ENCODE measurements at regions not wholly inside any gene's neighbourhood (a gene's known extent, or its start where the extent isn't known, plus 50 kb on each side); places are given as distances from the start of the nearest gene placed in this dataset.

GRCh38 chr9:38294220-38294960 is 98.1 kb upstream of the ALDH1B1 start:
- no peak overlapping the region for H3K27ac ChIP-seq
- TF ChIP-seq ZFX (IDR thresholded peaks at IDR 0.05), result no peak
- TF ChIP-seq CTCF (conservative IDR thresholded peaks at IDR 0.05), result no peak

GRCh38 chr9:38293022-38293421 is 99.5 kb upstream of the ALDH1B1 start:
- TF ChIP-seq CTCF (conservative IDR thresholded peaks at IDR 0.05) (no peak), ZFX (IDR thresholded peaks at IDR 0.05) (no peak)
- H3K27ac ChIP-seq, result no peak overlapping the region

GRCh38 chr9:38292480-38292879 is 100.0 kb upstream of the ALDH1B1 start:
- no peak for TF ChIP-seq CTCF (conservative IDR thresholded peaks at IDR 0.05)
- TF ChIP-seq ZFX (IDR thresholded peaks at IDR 0.05), result no peak
- no peak overlapping the region for H3K27ac ChIP-seq

- TF ChIP-seq CTCF (conservative IDR thresholded peaks at IDR 0.05) (no peak), ZFX (IDR thresholded peaks at IDR 0.05) (no peak)
- H3K27ac ChIP-seq, result no peak overlapping the region
Measured at GRCh38 chr9:38289866-38290245, 102.6 kb upstream of the ALDH1B1 start.

- H3K27ac ChIP-seq, result no peak overlapping the region
- TF ChIP-seq CTCF (conservative IDR thresholded peaks at IDR 0.05), result no peak
- TF ChIP-seq ZFX (IDR thresholded peaks at IDR 0.05), result no peak
Measured at GRCh38 chr9:38289236-38289865, 103.2 kb upstream of the ALDH1B1 start.

GRCh38 chr9:38288502-38288901 is 104.0 kb upstream of the ALDH1B1 start:
- H3K27ac ChIP-seq, result no peak overlapping the region
- no peak for TF ChIP-seq ZFX (IDR thresholded peaks at IDR 0.05)
- no peak for TF ChIP-seq CTCF (conservative IDR thresholded peaks at IDR 0.05)

GRCh38 chr9:38287420-38287985 is 105.0 kb upstream of the ALDH1B1 start:
- no peak overlapping the region for H3K27ac ChIP-seq
- TF ChIP-seq CTCF (conservative IDR thresholded peaks at IDR 0.05) (no peak), ZFX (IDR thresholded peaks at IDR 0.05) (no peak)
